BE2C (cell line): ENCODE measurements at regions not wholly inside any gene's neighbourhood (a gene's known extent, or its start where the extent isn't known, plus 50 kb on each side); places are given as distances from the start of the nearest gene placed in this dataset.

Experiments used
- DNase-seq: peaks from one replicate; pipeline ENCODE4 v3.0.0-alpha.2; 2020
- H3K27me3 ChIP-seq: fragments of 250-450 bp; sonication (Bioruptor Pico); 2 replicates; pipeline ENCODE4 v1.5.1; 2020; ENCODE audit warnings: mild to moderate bottlenecking
- H3K36me3 ChIP-seq: fragments of 250-450 bp; sonication (Bioruptor Pico); 2 replicates; pipeline ENCODE4 v1.5.1; 2020; ENCODE audit warnings: mild to moderate bottlenecking
- H3K4me1 ChIP-seq: fragments of 250-450 bp; sonication (Bioruptor Pico); 2 replicates; pipeline ENCODE4 v1.5.1; 2020
- H3K4me3 ChIP-seq: 2 replicates; pipeline ENCODE4 v1.5.1; 2011; ENCODE audit warnings: low read depth, low read length
- H3K9me3 ChIP-seq: fragments of 250-450 bp; sonication (Bioruptor Pico); 2 replicates; pipeline ENCODE4 v1.5.1; 2020
- TF ChIP-seq, protein P1 (sequence below): IDR thresholded peaks from 2 replicates; pipeline ENCODE4 v1.5.1; 2012; ENCODE audit warnings: mild to moderate bottlenecking, low read depth, low read length

DNA sequence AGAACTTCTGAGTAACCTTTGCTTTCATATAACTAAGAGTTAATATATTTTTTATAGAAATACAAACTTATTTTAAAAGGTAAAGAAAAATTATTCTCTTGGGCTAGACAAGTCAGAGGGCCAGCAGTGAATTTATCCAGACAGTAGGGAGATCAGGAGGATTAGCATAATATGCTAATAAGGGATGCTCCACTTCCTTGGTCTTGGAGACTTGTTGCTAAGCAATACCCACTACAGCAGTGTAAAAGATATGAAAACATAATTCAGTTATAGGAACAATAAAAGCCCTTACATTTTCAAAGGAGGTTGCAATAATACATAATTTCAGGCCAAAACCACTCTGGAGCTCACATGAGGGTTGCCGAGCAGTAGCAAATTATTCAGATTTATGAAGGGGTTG lies 615.6 kb downstream of the KCNH5 start:
- no peaks in the 10 kb centered on the region for H3K9me3 ChIP-seq
- H3K4me1 ChIP-seq = no peaks in the 10 kb centered on the region
- TF ChIP-seq, protein P1, sequence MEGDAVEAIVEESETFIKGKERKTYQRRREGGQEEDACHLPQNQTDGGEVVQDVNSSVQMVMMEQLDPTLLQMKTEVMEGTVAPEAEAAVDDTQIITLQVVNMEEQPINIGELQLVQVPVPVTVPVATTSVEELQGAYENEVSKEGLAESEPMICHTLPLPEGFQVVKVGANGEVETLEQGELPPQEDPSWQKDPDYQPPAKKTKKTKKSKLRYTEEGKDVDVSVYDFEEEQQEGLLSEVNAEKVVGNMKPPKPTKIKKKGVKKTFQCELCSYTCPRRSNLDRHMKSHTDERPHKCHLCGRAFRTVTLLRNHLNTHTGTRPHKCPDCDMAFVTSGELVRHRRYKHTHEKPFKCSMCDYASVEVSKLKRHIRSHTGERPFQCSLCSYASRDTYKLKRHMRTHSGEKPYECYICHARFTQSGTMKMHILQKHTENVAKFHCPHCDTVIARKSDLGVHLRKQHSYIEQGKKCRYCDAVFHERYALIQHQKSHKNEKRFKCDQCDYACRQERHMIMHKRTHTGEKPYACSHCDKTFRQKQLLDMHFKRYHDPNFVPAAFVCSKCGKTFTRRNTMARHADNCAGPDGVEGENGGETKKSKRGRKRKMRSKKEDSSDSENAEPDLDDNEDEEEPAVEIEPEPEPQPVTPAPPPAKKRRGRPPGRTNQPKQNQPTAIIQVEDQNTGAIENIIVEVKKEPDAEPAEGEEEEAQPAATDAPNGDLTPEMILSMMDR = no peak
- no peak overlapping the region for H3K4me3 ChIP-seq
- H3K36me3 ChIP-seq = no peaks in the 10 kb centered on the region
- H3K27me3 ChIP-seq = no peaks in the 10 kb centered on the region
- DNase-seq = no peak

DNA sequence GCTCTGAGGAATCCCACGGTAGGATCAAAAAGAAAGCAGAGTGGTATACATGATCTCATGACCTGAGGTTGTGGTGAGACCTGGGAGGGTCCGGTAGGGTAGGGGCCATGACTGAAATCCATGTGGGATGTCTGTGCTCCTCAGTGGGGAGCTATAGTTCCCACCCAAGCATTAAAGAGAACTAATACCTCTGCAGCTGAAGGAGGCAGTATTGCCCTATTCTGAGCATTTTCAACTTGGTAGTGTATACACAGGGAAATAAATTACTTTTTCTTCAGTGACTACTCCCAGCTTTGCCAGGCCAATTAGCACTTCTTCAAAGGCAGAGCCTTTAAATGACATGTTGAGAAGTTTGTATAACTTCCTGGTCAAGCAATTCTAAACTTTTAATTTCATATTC lies 613.8 kb downstream of the KCNH5 start:
- Histone ChIP-seq H3K27me3 (no peaks in the 10 kb centered on the region), H3K36me3 (no peaks in the 10 kb centered on the region), H3K4me1 (no peaks in the 10 kb centered on the region), H3K9me3 (no peaks in the 10 kb centered on the region), H3K4me3 (no peak overlapping the region)
- no peak for DNase-seq
- TF ChIP-seq, protein P1 = peak; percentile 15; the same call in 1 of the 2 replicates

DNA sequence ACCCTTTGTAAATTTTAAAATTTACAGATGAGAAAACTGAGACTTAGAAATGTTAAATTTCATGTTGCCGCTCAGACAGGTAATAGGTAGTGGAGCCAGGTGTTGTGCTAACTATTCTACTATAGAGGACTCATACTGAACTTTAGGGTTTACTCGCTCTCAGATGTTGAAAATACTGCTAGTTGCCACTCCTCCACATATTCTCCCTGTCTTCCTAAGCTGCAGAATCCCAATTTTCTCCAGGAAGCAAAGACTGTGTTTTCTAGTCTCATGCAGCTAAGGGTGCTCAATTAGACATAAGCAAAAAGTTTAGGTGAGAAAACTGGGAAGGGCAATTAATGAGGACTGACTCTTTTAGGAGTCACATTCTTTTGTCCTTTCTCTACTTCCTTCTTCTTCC lies 612.3 kb downstream of the KCNH5 start:
- H3K4me3 ChIP-seq = no peak overlapping the region
- H3K27me3 ChIP-seq = no peaks in the 10 kb centered on the region
- TF ChIP-seq, protein P1 = no peak
- DNase-seq = no peak
- H3K9me3 ChIP-seq = no peaks in the 10 kb centered on the region
- H3K4me1 ChIP-seq = no peaks in the 10 kb centered on the region
- H3K36me3 ChIP-seq = no peaks in the 10 kb centered on the region

DNA sequence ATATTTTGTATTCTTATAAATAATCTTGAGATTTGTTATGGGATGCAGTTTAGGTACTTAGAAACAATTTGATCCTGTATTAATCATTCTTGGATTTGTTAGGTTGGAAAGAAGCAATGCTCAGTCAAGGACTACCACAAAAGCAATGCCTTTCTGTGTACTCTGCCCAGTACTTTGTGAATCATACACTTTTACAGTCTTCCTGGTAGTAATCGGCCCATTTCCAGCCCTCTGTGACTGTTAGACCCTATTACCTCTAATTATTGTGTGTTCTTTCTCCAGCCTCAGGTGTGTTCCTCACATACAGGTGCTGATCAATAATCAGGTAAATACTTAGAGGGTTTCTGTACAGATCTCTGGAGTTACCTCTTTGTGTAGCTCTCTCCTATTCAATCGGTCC lies 609.0 kb downstream of the KCNH5 start:
- H3K9me3 ChIP-seq = no peaks in the 10 kb centered on the region; the same call in 1 of the 2 replicates
- TF ChIP-seq, protein P1 = no peak
- no peaks in the 10 kb centered on the region for H3K27me3 ChIP-seq
- no peaks in the 10 kb centered on the region for H3K36me3 ChIP-seq
- no peak for DNase-seq
- H3K4me1 ChIP-seq = no peaks in the 10 kb centered on the region
- H3K4me3 ChIP-seq = no peak overlapping the region

DNA sequence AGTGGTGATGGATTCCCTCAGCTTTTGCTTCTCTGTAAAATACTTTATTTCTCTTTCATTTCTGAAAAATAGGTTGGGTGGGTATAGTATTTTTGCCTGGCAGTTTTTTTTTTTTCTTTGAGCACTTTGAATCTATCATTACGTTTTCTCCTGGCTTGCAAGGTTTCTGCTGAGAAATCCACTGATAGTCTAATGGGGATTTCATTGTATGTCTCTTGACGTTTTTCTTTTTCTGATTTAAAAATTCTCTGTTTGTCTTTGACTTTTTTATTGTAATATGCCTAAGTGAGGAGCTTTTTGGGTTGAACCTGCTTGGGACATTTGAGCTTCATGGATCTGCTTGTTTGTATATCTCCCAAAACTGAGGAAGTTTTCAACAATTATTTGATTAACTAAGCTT lies 606.0 kb downstream of the KCNH5 start:
- TF ChIP-seq, protein P1 = no peak

DNA sequence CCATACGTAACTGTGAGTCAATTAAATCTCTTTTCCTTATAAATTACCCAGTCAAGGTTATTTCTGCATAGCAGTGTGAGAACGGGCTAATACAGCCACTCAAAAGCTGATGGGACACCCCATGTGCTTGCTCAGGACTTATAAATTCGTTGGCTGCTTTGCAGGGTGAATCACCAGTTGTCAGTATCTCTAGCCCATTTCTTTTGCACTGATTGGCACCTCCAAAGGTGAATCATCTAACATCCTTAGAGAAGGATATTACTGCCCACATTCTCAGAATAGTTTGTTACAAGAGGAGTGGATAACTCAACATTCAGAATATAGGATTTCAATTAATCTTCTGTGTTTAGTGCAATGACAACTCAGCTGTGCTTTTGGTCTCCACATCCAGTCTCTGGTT lies 601.5 kb downstream of the KCNH5 start:
- H3K27me3 ChIP-seq = no peaks in the 10 kb centered on the region
- H3K4me3 ChIP-seq = no peak overlapping the region
- TF ChIP-seq, protein P1 = no peak
- H3K9me3 ChIP-seq = no peaks in the 10 kb centered on the region
- no peaks in the 10 kb centered on the region for H3K4me1 ChIP-seq
- H3K36me3 ChIP-seq = no peaks in the 10 kb centered on the region
- DNase-seq = no peak

More for the DNA sequence above, 606.0 kb downstream of the KCNH5 start:
- no peaks in the 10 kb centered on the region for H3K27me3 ChIP-seq
- H3K9me3 ChIP-seq = no peaks in the 10 kb centered on the region; the same call in 1 of the 2 replicates
- H3K36me3 ChIP-seq = no peaks in the 10 kb centered on the region
- no peak overlapping the region for H3K4me3 ChIP-seq
- H3K4me1 ChIP-seq = no peaks in the 10 kb centered on the region
- DNase-seq = no peak
